GM23338 (cell line): ENCODE measurements at regions not wholly inside any gene's neighbourhood (a gene's known extent, or its start where the extent isn't known, plus 50 kb on each side); places are given as distances from the start of the nearest gene placed in this dataset.
"Not testable (repeated sequence)": the region's sequence is repeated elsewhere in the genome, so short reads cannot be mapped to it uniquely, and the experiment has no call there.

Source experiments
- ATAC-seq: fragments of 200-7000 bp; cut with Tn5 transposase; 3 replicates; pipeline ENCODE4 v1.9.1; 2020
- DNase-seq: peaks from one replicate; pipeline ENCODE4 v3.0.0-alpha.2; 2015; ENCODE audit warnings: low spot score
- H2AFZ ChIP-seq: fragments of 200-600 bp; sonication (generic); 2 replicates; pipeline ENCODE4 v1.8.0; 2016; ENCODE audit warnings: antibody characterized with exemption, mild to moderate bottlenecking, moderate library complexity
- H3F3A ChIP-seq: fragments of 200-600 bp; sonication (generic); replicated peaks from 2 replicates; pipeline ENCODE4 v1.8.0; 2017; ENCODE audit warnings: antibody characterized with exemption, mixed run types, low read depth
- H3K27ac ChIP-seq: fragments of 200-600 bp; sonication (generic); 2 replicates; pipeline ENCODE4 v1.6.1; 2016; ENCODE audit warnings: low read depth
- H3K27me3 ChIP-seq: fragments of 200-600 bp; sonication (generic); 2 replicates; pipeline ENCODE4 v1.8.0; 2016; ENCODE audit warnings: mild to moderate bottlenecking, mixed run types, moderate library complexity; ENCODE audit not compliant: insufficient read depth
- H3K36me3 ChIP-seq: fragments of 200-600 bp; sonication (generic); 2 replicates; pipeline ENCODE4 v1.8.0; 2016; ENCODE audit warnings: mild to moderate bottlenecking; ENCODE audit not compliant: insufficient read depth
- H3K4me1 ChIP-seq: fragments of 200-600 bp; sonication (generic); 2 replicates; pipeline ENCODE4 v1.8.0; 2016; ENCODE audit warnings: mild to moderate bottlenecking, moderate library complexity; ENCODE audit not compliant: insufficient read depth
- H3K4me2 ChIP-seq: fragments of 200-600 bp; sonication (generic); 2 replicates; pipeline ENCODE4 v1.7.1; 2017; ENCODE audit warnings: mixed run types
- H3K4me3 ChIP-seq: fragments of 200-600 bp; sonication (generic); 2 replicates; pipeline ENCODE4 v1.6.1; 2016; ENCODE audit warnings: mixed run types
- H3K79me2 ChIP-seq: fragments of 200-600 bp; sonication (generic); replicated peaks from 2 replicates; pipeline ENCODE4 v1.8.0; 2017; ENCODE audit warnings: mild to moderate bottlenecking; ENCODE audit not compliant: insufficient read depth
- H3K9me2 ChIP-seq: fragments of 200-600 bp; sonication (generic); 2 replicates; pipeline ENCODE4 v1.8.0; 2017; ENCODE audit not compliant: insufficient read depth
- H4K20me1 ChIP-seq: fragments of 200-600 bp; sonication (generic); replicated peaks from 2 replicates; pipeline ENCODE4 v1.8.0; 2017; ENCODE audit warnings: mild to moderate bottlenecking; ENCODE audit not compliant: insufficient read depth
- H3K27ac Mint-ChIP-seq: 2 replicates; pipeline ENCODE4 v1.8.0; 2020; ENCODE audit warnings: inconsistent platforms, mild to moderate bottlenecking, moderate library complexity, mixed read lengths
- H3K27me3 Mint-ChIP-seq: 3 replicates; pipeline ENCODE4 v1.8.0; 2022; ENCODE audit warnings: low read depth, mild to moderate bottlenecking, moderate library complexity, mixed read lengths, inconsistent platforms; ENCODE audit not compliant: insufficient read depth, poor library complexity
- H3K36me3 Mint-ChIP-seq: 3 replicates; pipeline ENCODE4 v1.8.0; 2021; ENCODE audit warnings: low read depth, mild to moderate bottlenecking, inconsistent platforms, moderate library complexity, mixed read lengths
- H3K4me1 Mint-ChIP-seq: 3 replicates; pipeline ENCODE4 v1.8.0; 2020; ENCODE audit warnings: mild to moderate bottlenecking, inconsistent platforms, mixed read lengths
- H3K4me3 Mint-ChIP-seq: 3 replicates; pipeline ENCODE4 v1.8.0; 2021; ENCODE audit warnings: moderate library complexity, mild to moderate bottlenecking, inconsistent platforms, mixed read lengths
- H3K9me3 Mint-ChIP-seq: 3 replicates; pipeline ENCODE4 v1.8.0; 2020; ENCODE audit warnings: moderate library complexity, mild to moderate bottlenecking, inconsistent platforms, mixed read lengths
- CREB1 ChIP-seq: fragments of 250-450 bp; sonication (Bioruptor Pico); IDR thresholded peaks from 2 replicates; pipeline ENCODE4 v1.5.0; 2020; ENCODE audit warnings: low read depth, mild to moderate bottlenecking, moderate library complexity
- ETS1 ChIP-seq: IDR thresholded peaks from 2 replicates; pipeline ENCODE4 v1.6.1; 2016; ENCODE audit warnings: antibody characterized with exemption
- EZH2phosphoT487 ChIP-seq: fragments of 200-600 bp; sonication (generic); IDR thresholded peaks from one replicate; pipeline ENCODE4 v1.8.1; 2018; ENCODE audit warnings: antibody characterized with exemption; ENCODE audit not compliant: unreplicated experiment
- NANOG ChIP-seq: IDR thresholded peaks from 2 replicates; pipeline ENCODE4 v1.6.1; 2016; ENCODE audit warnings: antibody characterized with exemption, borderline replicate concordance
- POLR2AphosphoS5 ChIP-seq: IDR thresholded peaks from 2 replicates; pipeline ENCODE4 v1.6.1; 2016; ENCODE audit warnings: antibody characterized with exemption, low read depth
- REST ChIP-seq: IDR thresholded peaks from one replicate; pipeline ENCODE4 v1.6.1; 2018; ENCODE audit warnings: antibody characterized with exemption; ENCODE audit not compliant: unreplicated experiment
- STAT1 ChIP-seq: IDR thresholded peaks from one replicate; pipeline ENCODE4 v1.6.1; 2016; ENCODE audit warnings: antibody characterized with exemption; ENCODE audit not compliant: unreplicated experiment
- ZNF114 ChIP-seq: fragments of 250-450 bp; sonication (Bioruptor Pico); IDR thresholded peaks from 2 replicates; pipeline ENCODE4 v1.5.0; 2020; ENCODE audit warnings: mild to moderate bottlenecking, moderate library complexity
- ZNF331 ChIP-seq: fragments of 250-450 bp; sonication (Bioruptor Pico); IDR thresholded peaks from 2 replicates; pipeline ENCODE4 v1.5.0; 2020; ENCODE audit warnings: low read depth, mild to moderate bottlenecking, moderate library complexity
- ZNF462 ChIP-seq: fragments of 250-450 bp; sonication (Bioruptor Pico); IDR thresholded peaks from 2 replicates; pipeline ENCODE4 v1.5.0; 2020; ENCODE audit warnings: mild to moderate bottlenecking, moderate library complexity
- TF ChIP-seq, protein P1 (sequence below), 2 experiments: fragments of 200-600 bp in 1 of 2; sonication (generic) in 1 of 2; conservative IDR thresholded peaks; 2 replicates each; pipeline versions ENCODE4 v1.5.1 to v1.6.1; 2016 to 2017; ENCODE audit warnings: antibody characterized with exemption in 2 of 2, low read depth in 2 of 2, mild to moderate bottlenecking in 2 of 2, moderate library complexity in 1 of 2

DNA sequence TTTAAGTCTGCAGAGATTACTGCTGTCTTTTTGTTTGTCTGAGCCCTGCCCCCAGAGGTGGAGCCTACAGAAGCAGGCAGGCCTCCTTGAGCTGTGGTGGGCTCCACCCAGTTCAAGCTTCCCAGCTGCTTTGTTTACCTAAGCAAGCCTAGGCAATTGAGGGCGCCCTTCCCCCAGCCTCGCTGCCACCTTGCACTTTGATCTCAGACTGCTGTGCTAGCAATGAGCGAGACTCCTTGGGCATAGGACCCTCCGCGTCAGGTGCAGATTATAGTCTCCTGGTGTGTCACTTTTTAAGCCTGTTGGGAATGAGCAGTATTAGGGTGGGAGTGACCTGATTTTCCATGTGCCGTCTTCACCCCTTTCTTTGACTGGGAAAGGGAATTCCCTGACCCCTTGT is 248.9 kb upstream of the KDM5D start:
- not testable (repeated sequence) for H3K4me3 Mint-ChIP-seq, H2AFZ ChIP-seq, H3K4me2 ChIP-seq, ATAC-seq, H3K36me3 ChIP-seq, H4K20me1 ChIP-seq, H3K9me2 ChIP-seq, H3K79me2 ChIP-seq, H3K27ac ChIP-seq, H3K4me1 Mint-ChIP-seq, H3F3A ChIP-seq, DNase-seq, H3K36me3 Mint-ChIP-seq, H3K27me3 ChIP-seq, H3K4me3 ChIP-seq, H3K4me1 ChIP-seq, H3K27ac Mint-ChIP-seq, H3K27me3 Mint-ChIP-seq
- peaks cover 69% of the 10 kb centered on the region for H3K9me3 Mint-ChIP-seq

DNA sequence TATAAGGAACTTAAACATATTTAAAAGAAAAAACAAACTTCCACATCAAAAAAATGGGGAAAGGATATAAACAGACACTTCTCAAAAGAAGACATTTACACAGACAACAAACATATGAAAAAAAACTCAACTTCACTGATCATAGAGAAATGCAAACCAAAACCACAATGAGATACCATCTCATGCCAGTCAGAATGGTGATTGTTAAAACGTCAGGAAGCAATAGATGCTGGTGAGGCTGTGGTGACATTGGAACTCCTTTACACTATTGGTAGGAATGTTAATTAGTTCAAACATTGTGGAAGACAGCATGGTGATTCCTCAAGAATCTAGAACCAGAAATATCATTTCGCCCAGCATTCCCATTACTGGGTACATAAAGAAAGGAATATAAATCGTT is 228.5 kb upstream of the KDM5D start:
- Histone ChIP-seq H3K79me2 (no peaks in the 10 kb centered on the region), H3K9me2 (no peaks in the 10 kb centered on the region), H4K20me1 (no peaks in the 10 kb centered on the region), H3K36me3 (no peaks in the 10 kb centered on the region), H3K27ac (no peak overlapping the region), H3F3A (no peaks in the 10 kb centered on the region), H3K27me3 (no peaks in the 10 kb centered on the region), H3K4me2 (no peak overlapping the region), H3K4me1 (no peaks in the 10 kb centered on the region), H3K4me3 (no peak overlapping the region), H2AFZ (no peak overlapping the region)
- H3K36me3 Mint-ChIP-seq, result peaks cover 2% of the 10 kb centered on the region; the same call in 1 of the 3 replicates
- DNase-seq (no peak), ATAC-seq (no peak)
- H3K4me1 Mint-ChIP-seq, result no peaks in the 10 kb centered on the region
- H3K9me3 Mint-ChIP-seq, result peaks cover 54% of the 10 kb centered on the region
- H3K4me3 Mint-ChIP-seq, result no peak overlapping the region
- no peaks in the 10 kb centered on the region for H3K27me3 Mint-ChIP-seq
- H3K27ac Mint-ChIP-seq, result no peak overlapping the region
- TF ChIP-seq ETS1, result no peak
- no peak for TF ChIP-seq EZH2phosphoT487
- TF ChIP-seq CREB1, result no peak
- TF ChIP-seq POLR2AphosphoS5, result no peak
- TF ChIP-seq NANOG, result no peak
- TF ChIP-seq REST, result no peak
- TF ChIP-seq, protein P1, sequence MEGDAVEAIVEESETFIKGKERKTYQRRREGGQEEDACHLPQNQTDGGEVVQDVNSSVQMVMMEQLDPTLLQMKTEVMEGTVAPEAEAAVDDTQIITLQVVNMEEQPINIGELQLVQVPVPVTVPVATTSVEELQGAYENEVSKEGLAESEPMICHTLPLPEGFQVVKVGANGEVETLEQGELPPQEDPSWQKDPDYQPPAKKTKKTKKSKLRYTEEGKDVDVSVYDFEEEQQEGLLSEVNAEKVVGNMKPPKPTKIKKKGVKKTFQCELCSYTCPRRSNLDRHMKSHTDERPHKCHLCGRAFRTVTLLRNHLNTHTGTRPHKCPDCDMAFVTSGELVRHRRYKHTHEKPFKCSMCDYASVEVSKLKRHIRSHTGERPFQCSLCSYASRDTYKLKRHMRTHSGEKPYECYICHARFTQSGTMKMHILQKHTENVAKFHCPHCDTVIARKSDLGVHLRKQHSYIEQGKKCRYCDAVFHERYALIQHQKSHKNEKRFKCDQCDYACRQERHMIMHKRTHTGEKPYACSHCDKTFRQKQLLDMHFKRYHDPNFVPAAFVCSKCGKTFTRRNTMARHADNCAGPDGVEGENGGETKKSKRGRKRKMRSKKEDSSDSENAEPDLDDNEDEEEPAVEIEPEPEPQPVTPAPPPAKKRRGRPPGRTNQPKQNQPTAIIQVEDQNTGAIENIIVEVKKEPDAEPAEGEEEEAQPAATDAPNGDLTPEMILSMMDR (conservative IDR thresholded peaks at IDR 0.05; ENCODE audit: low read depth in 2 of 2), result no peak
- TF ChIP-seq ZNF462 (CRISPR knock-in tag), result no peak
- no peak for TF ChIP-seq ZNF331 (CRISPR knock-in tag)
- no peak for TF ChIP-seq ZNF114 (CRISPR knock-in tag)
- no peak for TF ChIP-seq STAT1
